SK-N-SH (cell line): ENCODE measurements at regions not wholly inside any gene's neighbourhood (a gene's known extent, or its start where the extent isn't known, plus 50 kb on each side); places are given as distances from the start of the nearest gene placed in this dataset.
A peak's percentile ranks its signal among the peaks of the same experiment; 100 is the strongest.

Experiments
- CTCF ChIA-PET: fragments of 300-600, 350-600 bp; formaldehyde crosslinking; extraction: SDS; loops from one replicate; lab custom pipeline; 2021; lab: Yijun Ruan, JAX
- POLR2A ChIA-PET: fragments of 350-600 bp; sonication (Branson Sonifier 250); formaldehyde crosslinking; extraction: SDS; loops from one replicate; lab custom pipeline; 2020; ENCODE audit warnings: antibody characterized with exemption, inconsistent platforms; lab: Yijun Ruan, JAX
- DNase-seq: peaks from one replicate; pipeline ENCODE4 v3.0.0; 2012
- H2AFZ ChIP-seq: fragments of 200-600 bp; sonication (generic); 2 replicates; pipeline ENCODE4 v1.8.1; 2016; ENCODE audit warnings: antibody characterized with exemption, mild to moderate bottlenecking, low read depth
- H3F3A ChIP-seq: fragments of 200-600 bp; sonication (generic); replicated peaks from 2 replicates; pipeline ENCODE3; 2016; ENCODE audit warnings: antibody characterized with exemption, mild to moderate bottlenecking; ENCODE audit not compliant: insufficient read depth
- H3K27ac ChIP-seq, 2 experiments: fragments of 200-500 bp in 1 of 2; fragments of 200-600 bp in 1 of 2; sonication (Bioruptor generic) in 1 of 2; sonication (generic), shearing (Covaris generic) in 1 of 2; 2 replicates each; pipeline versions ENCODE4 v1.5.1 to v1.6.1; 2014 to 2016; ENCODE audit warnings: low read depth in 2 of 2, inconsistent platforms in 1 of 2, low read length in 1 of 2, mild to moderate bottlenecking in 1 of 2, mixed read lengths in 1 of 2
- H3K27me3 ChIP-seq: fragments of 200-600 bp; sonication (generic), shearing (Covaris generic); 2 replicates; pipeline ENCODE4 v1.6.1; 2016; ENCODE audit warnings: mixed run types; ENCODE audit not compliant: insufficient read depth
- H3K36me3 ChIP-seq, 2 experiments: fragments of 200-500 bp in 1 of 2; fragments of 200-600 bp in 1 of 2; sonication (Bioruptor generic) in 1 of 2; sonication (generic) in 1 of 2; replicated peaks in 1 of 2; 2 replicates each; pipeline versions ENCODE3 to v1.5.1; 2014 to 2016; ENCODE audit warnings: low read length in 1 of 2, mild to moderate bottlenecking in 1 of 2; ENCODE audit not compliant: insufficient read depth in 2 of 2, control insufficient read depth in 1 of 2
- H3K4me1 ChIP-seq, 2 experiments: fragments of 200-500 bp in 1 of 2; fragments of 200-600 bp in 1 of 2; sonication (Bioruptor generic) in 1 of 2; sonication (generic), shearing (Covaris generic) in 1 of 2; 2 replicates each; pipeline versions ENCODE4 v1.5.1 to v1.6.1; 2014 to 2016; ENCODE audit warnings: low read depth in 1 of 2, low read length in 1 of 2, mixed run types in 1 of 2; ENCODE audit not compliant: insufficient read depth in 2 of 2, control insufficient read depth in 1 of 2
- H3K4me2 ChIP-seq: fragments of 200-600 bp; sonication (generic), shearing (Covaris generic); 2 replicates; pipeline ENCODE4 v1.6.1; 2017; ENCODE audit warnings: mixed run types
- H3K4me3 ChIP-seq, 2 experiments: fragments of 200-500 bp in 1 of 2; fragments of 200-600 bp in 1 of 2; sonication (Bioruptor generic) in 1 of 2; sonication (generic), shearing (Covaris generic) in 1 of 2; 2 replicates each; pipeline versions ENCODE4 v1.5.1 to v1.8.1; 2014 to 2016; ENCODE audit warnings: low read depth in 2 of 2, inconsistent platforms in 1 of 2, low read length in 1 of 2, mild to moderate bottlenecking in 1 of 2, mixed read lengths in 1 of 2, moderate library complexity in 1 of 2
- H3K79me2 ChIP-seq: fragments of 200-600 bp; sonication (generic); 2 replicates; pipeline ENCODE4 v1.8.1; 2017; ENCODE audit warnings: mild to moderate bottlenecking; ENCODE audit not compliant: insufficient read depth
- H3K9ac ChIP-seq: fragments of 200-600 bp; sonication (generic); 2 replicates; pipeline ENCODE4 v1.6.1; 2017; ENCODE audit warnings: mixed run types
- H3K9me2 ChIP-seq: fragments of 200-600 bp; sonication (generic); 2 replicates; pipeline ENCODE4 v1.6.1; 2017; ENCODE audit warnings: mixed run types
- H3K9me3 ChIP-seq: fragments of 200-600 bp; sonication (generic); 2 replicates; pipeline ENCODE4 v1.6.1; 2017; ENCODE audit warnings: mixed run types, mild to moderate bottlenecking, moderate library complexity
- H4K20me1 ChIP-seq: fragments of 200-600 bp; sonication (generic); 2 replicates; pipeline ENCODE4 v1.6.1; 2017; ENCODE audit warnings: mild to moderate bottlenecking, mixed run types; ENCODE audit not compliant: insufficient read depth
- CHD2 ChIP-seq: fragments of 150-350 bp; IDR thresholded peaks from 2 replicates; pipeline ENCODE4 v1.6.1; 2018; ENCODE audit warnings: low read length; ENCODE audit not compliant: partially characterized antibody
- CTCF ChIP-seq: fragments of 200-600 bp; sonication (generic); IDR thresholded peaks from 2 replicates; pipeline ENCODE4 v1.6.1; 2017; ENCODE audit warnings: antibody characterized with exemption, mild to moderate bottlenecking, moderate library complexity
- FOXM1 ChIP-seq: IDR thresholded peaks from 2 replicates; pipeline ENCODE4 v1.4.0; 2012; ENCODE audit warnings: low read depth, mild to moderate bottlenecking
- GATA2 ChIP-seq: sonication (generic); formaldehyde crosslinking; IDR thresholded peaks from 2 replicates; pipeline ENCODE4 v1.5.0; 2020; ENCODE audit warnings: mild to moderate bottlenecking, missing genetic modification reagents
- IRF3 ChIP-seq: fragments of 150-350 bp; IDR thresholded peaks from 2 replicates; pipeline ENCODE4 v1.6.1; 2016; ENCODE audit warnings: mild to moderate bottlenecking, low read depth, low read length
- JUND ChIP-seq: IDR thresholded peaks from 2 replicates; pipeline ENCODE4 v1.4.0; 2012
- NRF1 ChIP-seq: IDR thresholded peaks from 2 replicates; pipeline ENCODE4 v1.6.1; 2012; ENCODE audit warnings: low read depth, mild to moderate bottlenecking, low read length
- RAD21 ChIP-seq: IDR thresholded peaks from 2 replicates; pipeline ENCODE4 v1.6.1; 2012; ENCODE audit warnings: mild to moderate bottlenecking, low read length
- RCOR1 ChIP-seq: fragments of 150-350 bp; IDR thresholded peaks from 2 replicates; pipeline ENCODE4 v1.6.1; 2017; ENCODE audit warnings: antibody characterized with exemption, low read length
- TAF1 ChIP-seq: IDR thresholded peaks from 2 replicates; pipeline ENCODE4 v1.6.1; 2012; ENCODE audit warnings: low read depth, mild to moderate bottlenecking, low read length, moderate library complexity, borderline replicate concordance
- TCF12 ChIP-seq: IDR thresholded peaks from 2 replicates; pipeline ENCODE4 v1.4.0; 2012
- USF2 ChIP-seq: fragments of 150-350 bp; IDR thresholded peaks from 2 replicates; pipeline ENCODE4 v1.6.1; 2017; ENCODE audit warnings: antibody characterized with exemption, low read length, low read depth, borderline replicate concordance
- YY1 ChIP-seq: IDR thresholded peaks from 2 replicates; pipeline ENCODE4 v1.4.0; 2012; ENCODE audit warnings: low read depth, mild to moderate bottlenecking
- ZBTB33 ChIP-seq: IDR thresholded peaks from 2 replicates; pipeline ENCODE4 v1.4.0; 2012; ENCODE audit warnings: low read depth, borderline replicate concordance
- WGBS: methylation state at CpG from one replicate; pipeline ENCODE4 v1.1.6; 2017; ENCODE audit warnings: low lambda C conversion rate; 5-methylcytosine and 5-hydroxymethylcytosine counted together

- no peak for TF ChIP-seq RCOR1
- TF ChIP-seq ZBTB33, result no peak
- peak; percentile 49 for TF ChIP-seq RAD21
- no peak for TF ChIP-seq TAF1
- TF ChIP-seq, all 33 proteins: peak for 3
Measured at GRCh38 chr14:22375321-22375930, 213.6 kb downstream of the DAD1 start (continued).

- no peaks in the 10 kb centered on the region for H3K27me3 ChIP-seq
- H4K20me1 ChIP-seq, result no peaks in the 10 kb centered on the region
- H3K9me2 ChIP-seq, result no peaks in the 10 kb centered on the region
- H3K36me3 ChIP-seq, result no peaks in the 10 kb centered on the region
- ChIA-PET CTCF (interaction anchor here (0.9 to 1.0 kb wide), 2 partner anchors 11 to 18 kb away, joined by 3 read pairs; no protein-coding TSS in a partner anchor), POLR2A (no interaction called here)
- no peak overlapping the region for H3K4me3 ChIP-seq
- no peak for TF ChIP-seq CTCF
- no peak for TF ChIP-seq CHD2
- no peak for TF ChIP-seq TCF12
- TF ChIP-seq NRF1, result no peak
- TF ChIP-seq YY1, result no peak
- no peak for TF ChIP-seq JUND
- TF ChIP-seq GATA2 (CRISPR knock-in tag), result no peak
- no peak for TF ChIP-seq USF2
- TF ChIP-seq FOXM1, result no peak
- TF ChIP-seq IRF3, result no peak
- no peak for DNase-seq
- no peak overlapping the region for H3K4me2 ChIP-seq
- no peaks in the 10 kb centered on the region for H3F3A ChIP-seq
- H3K9ac ChIP-seq, result no peak overlapping the region
- 10% methylated on average over 2 of the region's 2 CpGs for WGBS
- H3K4me1 ChIP-seq, result no peaks in the 10 kb centered on the region
- no peaks in the 10 kb centered on the region; the same call in 1 of the 2 replicates for H3K79me2 ChIP-seq
- H3K9me3 ChIP-seq, result no peaks in the 10 kb centered on the region
- no peak overlapping the region for H2AFZ ChIP-seq
- no peak overlapping the region for H3K27ac ChIP-seq
Measured at GRCh38 chr14:22370084-22370847, 218.8 kb downstream of the DAD1 start.
